ENCODE measurements at regions not wholly inside any gene's neighbourhood (a gene's known extent, or its start where the extent isn't known, plus 50 kb on each side); places are given as distances from the start of the nearest gene placed in this dataset.
"Not testable (repeated sequence)": the region's sequence is repeated elsewhere in the genome, so short reads cannot be mapped to it uniquely, and the experiment has no call there.

- no peak for DNase-seq (ENCODE audit: low read depth)
These were observed 66.6 kb downstream of the TNFAIP3 start for GRCh38 chr6:137933696-137934095.

GRCh38 chr6:137936798-137937197 lies 69.7 kb downstream of the TNFAIP3 start:
- no peak for DNase-seq (ENCODE audit: low read depth)

GRCh38 chr6:137937834-137938233 lies 70.8 kb downstream of the TNFAIP3 start:
- no peak for DNase-seq (ENCODE audit: low read depth)

GRCh38 chr6:137938770-137939379 lies 71.8 kb downstream of the TNFAIP3 start:
- no peak for DNase-seq (ENCODE audit: low read depth)

DNA sequence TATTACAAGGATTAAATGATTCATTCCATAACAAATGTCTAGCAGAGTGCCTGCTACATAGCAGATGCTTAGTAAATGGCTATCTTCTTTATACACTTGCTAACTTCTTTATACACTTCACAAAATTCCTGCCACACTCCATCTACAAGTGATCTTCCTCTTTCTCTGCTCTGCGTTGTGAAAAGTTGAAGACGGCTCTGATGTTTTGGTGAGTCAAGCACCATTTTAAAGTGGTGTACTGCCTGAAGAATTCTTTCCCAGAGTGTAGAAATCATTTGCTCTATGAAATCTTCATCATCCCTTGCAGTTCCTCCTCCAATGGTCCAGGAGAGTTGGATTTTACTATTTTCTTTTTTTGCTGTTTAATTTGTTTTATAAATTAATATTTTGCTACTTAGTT lies 74.9 kb downstream of the TNFAIP3 start:
- DNase-seq (ENCODE audit: low read depth): no peak

- DNase-seq (ENCODE audit: low read depth): no peak
These were observed 75.7 kb downstream of the TNFAIP3 start for GRCh38 chr6:137942736-137943135.

- DNase-seq (ENCODE audit: low read depth): not testable (repeated sequence)
These were observed 77.3 kb downstream of the TNFAIP3 start for GRCh38 chr6:137944381-137944780.

GRCh38 chr6:137944793-137945498 lies 77.9 kb downstream of the TNFAIP3 start:
- DNase-seq (ENCODE audit: low read depth): no peak

GRCh38 chr6:137949686-137950390 lies 82.8 kb downstream of the TNFAIP3 start:
- no peak for DNase-seq (ENCODE audit: low read depth)

DNA sequence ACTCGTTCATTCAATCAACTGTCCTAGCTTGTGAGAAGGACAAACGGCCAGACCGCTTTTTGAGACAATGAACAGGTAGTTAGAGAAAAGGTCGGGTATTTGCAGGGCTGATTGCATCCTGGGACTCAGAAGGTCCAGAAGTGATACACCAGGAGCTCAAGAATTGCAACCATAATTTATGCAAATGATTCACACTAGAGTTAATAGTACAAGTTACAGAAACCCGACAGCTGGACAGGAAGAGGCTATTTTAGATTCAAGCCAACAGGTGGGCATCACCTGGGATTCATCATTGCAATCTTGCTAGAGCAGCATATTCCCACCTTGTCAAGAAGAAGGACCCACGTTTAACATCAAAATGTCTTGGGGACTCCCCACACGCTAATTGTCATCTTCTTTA lies 83.5 kb downstream of the TNFAIP3 start:
- no peak for DNase-seq (ENCODE audit: low read depth)

DNA sequence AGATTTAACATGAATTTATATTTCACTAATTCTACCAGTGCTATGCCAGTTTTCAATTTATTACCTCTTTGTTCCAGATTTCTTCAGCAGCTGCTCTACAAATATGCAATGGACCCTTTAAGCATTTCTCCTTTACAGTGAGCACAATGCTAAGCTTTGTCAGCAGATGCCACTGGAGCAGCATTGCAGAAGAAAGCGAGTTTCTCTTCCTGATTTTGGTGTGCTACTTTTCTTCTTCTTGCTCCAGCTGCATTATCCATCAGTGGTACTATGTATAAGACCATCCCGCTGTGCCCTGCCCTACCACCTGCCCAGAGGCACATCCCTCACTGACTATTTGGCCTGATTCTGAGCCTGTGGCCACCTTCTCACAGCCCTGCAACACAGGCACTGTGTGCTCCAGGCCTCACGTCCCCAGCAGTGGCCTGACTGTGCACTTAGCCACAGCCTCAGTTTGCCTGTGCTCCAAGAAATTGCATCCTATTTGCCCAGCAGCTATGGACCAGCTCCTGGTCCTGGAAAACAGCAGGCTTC lies 84.1 kb downstream of the TNFAIP3 start:
- no peak for DNase-seq (ENCODE audit: low read depth)

DNA sequence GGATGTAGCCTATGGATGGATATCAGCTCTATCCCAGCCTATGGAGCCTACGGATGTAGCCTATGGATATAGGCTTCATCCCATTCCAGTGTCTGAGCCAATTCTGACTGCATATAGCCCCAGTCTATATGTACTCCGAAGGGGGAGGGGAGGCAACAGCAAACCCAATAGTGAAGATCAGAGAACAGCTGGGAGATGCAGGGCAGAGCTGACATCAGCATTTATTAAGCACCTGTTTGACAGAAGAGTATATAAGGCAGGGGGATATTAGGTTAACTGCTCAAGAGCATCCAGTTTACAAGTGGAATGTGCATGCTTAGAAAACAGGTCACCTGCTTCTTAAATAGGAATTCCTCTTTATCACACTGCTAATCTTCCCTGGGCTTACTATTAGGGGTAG lies 85.2 kb downstream of the TNFAIP3 start:
- DNase-seq (ENCODE audit: low read depth): no peak

DNA sequence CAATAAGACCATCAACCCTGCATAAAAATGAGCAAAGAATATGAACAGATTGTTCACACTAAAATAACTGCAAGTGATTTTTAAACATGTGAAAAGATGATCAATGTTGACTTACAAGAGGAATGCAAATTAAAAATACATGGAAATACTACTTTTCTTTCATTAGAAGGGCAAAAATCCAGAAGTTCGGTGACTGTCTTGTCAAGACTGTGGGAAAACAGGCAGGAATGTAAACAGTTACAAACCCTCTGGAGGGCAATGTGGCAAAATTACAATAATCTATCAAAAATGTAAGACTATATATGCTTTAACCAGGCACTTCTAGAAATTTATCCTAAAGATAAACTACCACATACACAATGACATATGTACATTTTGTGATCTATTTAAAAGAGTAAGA lies 86.7 kb downstream of the TNFAIP3 start:
- no peak for DNase-seq (ENCODE audit: low read depth)

DNA sequence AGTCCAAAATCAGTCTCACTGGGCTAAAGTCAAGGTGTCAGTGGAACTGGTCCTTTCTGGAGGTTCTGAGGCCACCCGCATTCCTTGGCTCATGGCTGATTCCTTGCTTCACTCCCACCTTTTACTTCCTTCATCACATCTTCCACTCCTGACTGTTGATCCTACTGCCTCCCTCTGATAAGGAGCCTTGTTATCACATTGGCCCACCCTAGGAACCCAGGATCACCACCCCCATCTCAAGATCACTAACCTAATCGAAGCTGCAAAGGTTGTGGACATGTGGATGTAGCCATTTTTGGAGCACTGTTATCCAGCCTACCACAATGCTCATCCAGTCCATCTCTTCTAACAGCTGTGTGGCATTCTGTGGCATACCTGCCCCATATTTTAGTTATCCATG lies 87.2 kb downstream of the TNFAIP3 start:
- no peak for DNase-seq (ENCODE audit: low read depth)

DNA sequence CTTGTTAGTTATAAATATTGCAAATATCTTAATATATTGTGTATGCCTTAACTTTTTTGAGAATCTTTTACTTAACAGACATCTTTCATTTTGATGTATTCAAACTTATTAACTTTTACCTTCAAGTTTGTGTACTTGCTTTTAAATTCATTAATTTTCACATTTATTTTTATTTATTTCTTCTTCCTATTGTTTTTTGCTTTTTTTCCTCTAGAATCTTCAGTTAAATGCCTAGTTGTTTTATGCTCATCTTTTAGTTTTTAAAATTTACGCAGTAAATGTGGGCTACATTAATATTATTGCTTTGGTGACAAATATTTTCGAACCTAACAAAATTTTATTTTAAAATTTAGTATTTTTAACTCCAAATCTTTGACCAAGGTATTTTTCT lies 89.0 kb downstream of the TNFAIP3 start:
- no peak for DNase-seq (ENCODE audit: low read depth)

DNA sequence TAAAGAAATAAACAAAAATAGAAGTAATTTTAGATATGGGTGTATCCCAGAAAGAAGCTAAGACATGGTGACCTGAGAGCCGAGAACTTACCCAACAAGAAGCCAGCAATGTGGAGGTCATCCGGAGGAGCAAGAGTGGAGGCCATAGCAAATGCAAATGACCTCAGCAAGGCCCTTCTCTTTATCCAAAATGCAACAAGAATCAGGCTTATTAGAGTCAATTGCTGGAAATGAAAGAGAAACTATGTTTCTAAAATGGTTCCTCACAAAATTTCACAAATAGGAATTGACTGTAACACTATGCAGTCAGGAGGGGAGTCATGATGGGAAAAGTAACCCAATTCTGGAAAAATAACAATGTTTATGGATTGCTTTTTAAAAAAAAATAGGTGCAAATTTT lies 90.4 kb downstream of the TNFAIP3 start:
- no peak for DNase-seq (ENCODE audit: low read depth)

DNA sequence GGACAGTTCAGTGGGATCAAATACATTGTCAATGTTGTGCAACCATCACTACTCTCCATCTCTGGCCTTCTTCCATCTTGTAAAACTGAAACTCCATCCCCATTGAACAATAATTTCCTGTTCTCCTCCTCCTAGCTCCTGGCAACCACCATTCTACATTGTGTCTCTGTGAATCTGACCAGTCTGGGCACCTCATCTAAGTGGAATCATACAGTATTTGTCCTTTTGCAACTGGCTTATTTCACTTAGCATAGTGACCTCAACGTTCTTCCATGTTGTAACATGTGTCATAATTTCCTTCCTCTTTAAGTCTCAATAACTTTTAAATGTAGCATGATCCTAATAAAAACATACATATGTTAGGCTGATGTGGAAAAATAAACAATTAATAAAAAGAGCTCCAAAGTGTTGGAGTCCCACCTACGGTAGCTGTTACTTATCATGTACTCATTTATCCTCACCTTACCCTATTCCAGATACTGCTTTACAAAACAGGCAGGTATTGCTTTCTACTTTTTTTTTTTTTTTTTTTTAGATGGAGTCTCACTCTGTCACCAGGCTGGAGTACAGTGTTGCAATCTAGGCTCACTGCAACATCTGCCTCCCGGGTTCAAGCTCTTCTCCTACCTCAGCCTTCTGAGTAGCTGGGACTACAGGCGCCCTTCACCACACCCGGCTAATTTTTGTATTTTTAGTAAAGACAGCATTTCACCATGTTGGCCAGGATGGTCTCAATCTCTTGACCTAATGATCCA lies 91.9 kb downstream of the TNFAIP3 start:
- DNase-seq (ENCODE audit: low read depth): no peak

- DNase-seq (ENCODE audit: low read depth): no peak
These were observed 95.7 kb downstream of the TNFAIP3 start for GRCh38 chr6:137962725-137963124.

DNA sequence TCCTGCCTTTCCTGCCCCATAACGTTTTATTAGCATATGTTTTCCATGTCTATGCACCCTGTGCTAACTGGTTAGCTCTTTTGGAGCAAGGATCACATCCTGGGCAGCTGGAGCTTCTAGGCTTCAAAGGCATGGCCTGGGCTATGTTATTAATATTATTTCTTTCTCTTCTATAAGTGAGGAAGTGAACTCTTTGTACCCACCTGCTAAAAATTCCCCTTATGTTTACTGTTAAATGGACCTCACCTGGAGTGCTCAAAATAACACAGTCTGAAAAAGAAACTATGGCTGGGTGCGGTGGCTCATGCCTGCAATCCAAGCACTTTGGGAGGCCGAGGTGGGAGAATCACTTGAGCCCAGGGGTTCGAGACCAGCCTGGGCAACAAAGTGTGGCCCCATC lies 97.8 kb downstream of the TNFAIP3 start:
- DNase-seq (ENCODE audit: low read depth): no peak

GRCh38 chr6:137967689-137968454 lies 100.8 kb downstream of the TNFAIP3 start:
- no peak for DNase-seq (ENCODE audit: low read depth)

DNA sequence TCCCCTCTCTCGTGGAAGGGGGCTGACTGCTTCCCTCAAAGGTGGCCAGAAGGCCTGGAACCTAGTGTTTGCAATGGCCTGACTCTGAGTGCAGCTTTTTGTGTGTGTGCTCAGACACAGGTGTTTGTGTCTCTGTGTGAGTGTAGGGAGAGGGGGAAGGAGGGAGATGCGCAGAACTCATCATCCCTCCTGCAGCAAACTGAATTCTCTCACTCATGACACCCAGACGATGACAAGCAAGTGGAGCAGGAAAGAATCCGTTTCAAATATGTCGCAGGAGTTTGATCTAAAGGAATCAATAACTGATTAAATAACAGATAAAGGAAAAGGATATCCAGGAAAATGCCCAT lies 101.4 kb downstream of the TNFAIP3 start:
- DNase-seq (ENCODE audit: low read depth): no peak

- no peak for DNase-seq (ENCODE audit: low read depth)
These were observed 101.8 kb downstream of the TNFAIP3 start for GRCh38 chr6:137968901-137969300.

Measured in stimulated activated CD8-positive, alpha-beta memory T cell treated with anti-CD3 and anti-CD28 coated beads, Interleukin-4, amount 100 ng/mL, for 24 hours (primary cell).